ENCODE measurements at regions not wholly inside any gene's neighbourhood (a gene's known extent, or its start where the extent isn't known, plus 50 kb on each side); places are given as distances from the start of the nearest gene placed in this dataset.

GRCh38 chr17:70775679-70776078 is 606.3 kb downstream of the KCNJ2 start:
- 67 to 78% (median 73%) methylated on average over 2 of the region's 2 CpGs for WGBS, 5 donors
- no peaks in the 10 kb centered on the region for H3K27me3 ChIP-seq
- H3K9me3 ChIP-seq, result no peaks in the 10 kb centered on the region
- peak in 1 of 2 donors; percentile 7 for DNase-seq
- TF ChIP-seq POLR2A (IDR thresholded peaks at IDR 0.05), result no peak
- TF ChIP-seq EP300 (IDR thresholded peaks at IDR 0.05), result no peak
- no peak for TF ChIP-seq POLR2AphosphoS5 (IDR thresholded peaks at IDR 0.05)
- TF ChIP-seq, protein P1, sequence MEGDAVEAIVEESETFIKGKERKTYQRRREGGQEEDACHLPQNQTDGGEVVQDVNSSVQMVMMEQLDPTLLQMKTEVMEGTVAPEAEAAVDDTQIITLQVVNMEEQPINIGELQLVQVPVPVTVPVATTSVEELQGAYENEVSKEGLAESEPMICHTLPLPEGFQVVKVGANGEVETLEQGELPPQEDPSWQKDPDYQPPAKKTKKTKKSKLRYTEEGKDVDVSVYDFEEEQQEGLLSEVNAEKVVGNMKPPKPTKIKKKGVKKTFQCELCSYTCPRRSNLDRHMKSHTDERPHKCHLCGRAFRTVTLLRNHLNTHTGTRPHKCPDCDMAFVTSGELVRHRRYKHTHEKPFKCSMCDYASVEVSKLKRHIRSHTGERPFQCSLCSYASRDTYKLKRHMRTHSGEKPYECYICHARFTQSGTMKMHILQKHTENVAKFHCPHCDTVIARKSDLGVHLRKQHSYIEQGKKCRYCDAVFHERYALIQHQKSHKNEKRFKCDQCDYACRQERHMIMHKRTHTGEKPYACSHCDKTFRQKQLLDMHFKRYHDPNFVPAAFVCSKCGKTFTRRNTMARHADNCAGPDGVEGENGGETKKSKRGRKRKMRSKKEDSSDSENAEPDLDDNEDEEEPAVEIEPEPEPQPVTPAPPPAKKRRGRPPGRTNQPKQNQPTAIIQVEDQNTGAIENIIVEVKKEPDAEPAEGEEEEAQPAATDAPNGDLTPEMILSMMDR (IDR thresholded peaks at IDR 0.05), result no peak
- no peaks in the 10 kb centered on the region for H3K36me3 ChIP-seq
- intact Hi-C loops (cut with DNase I; ENCODE audit: low total_unique reads), result no loop called here
- no peak overlapping the region for H3K27ac ChIP-seq
- no peaks in the 10 kb centered on the region for H3K4me1 ChIP-seq
- no peak overlapping the region for H3K4me3 ChIP-seq

GRCh38 chr17:70776441-70776840 is 607.1 kb downstream of the KCNJ2 start:
- no peak for DNase-seq
- WGBS, 5 donors, result 76 to 85% (median 82%) methylated on average over 3 of the region's 3 CpGs

GRCh38 chr17:70780031-70780430 is 610.7 kb downstream of the KCNJ2 start:
- TF ChIP-seq POLR2AphosphoS5 (IDR thresholded peaks at IDR 0.05) (no peak), POLR2A (IDR thresholded peaks at IDR 0.05) (no peak), EP300 (IDR thresholded peaks at IDR 0.05) (no peak)
- TF ChIP-seq, protein P1 (IDR thresholded peaks at IDR 0.05), result no peak
- Histone ChIP-seq H3K27ac (no peak overlapping the region), H3K36me3 (no peaks in the 10 kb centered on the region), H3K27me3 (no peaks in the 10 kb centered on the region), H3K4me1 (no peaks in the 10 kb centered on the region), H3K4me3 (no peak overlapping the region), H3K9me3 (peaks cover 0 to 8% (median 0%) of the 10 kb centered on the region in 4 donors)
- intact Hi-C loops (cut with DNase I; ENCODE audit: low total_unique reads), result no loop called here
- DNase-seq, result no peak
- 70 to 87% (median 82%) methylated on average over 2 of the region's 2 CpGs for WGBS, 5 donors

More at GRCh38 chr17:70776441-70776840, 607.1 kb downstream of the KCNJ2 start:
- intact Hi-C loops (cut with DNase I; ENCODE audit: low total_unique reads), result no loop called here
- Histone ChIP-seq H3K4me3 (no peak overlapping the region), H3K9me3 (no peaks in the 10 kb centered on the region), H3K36me3 (no peaks in the 10 kb centered on the region), H3K27ac (no peak overlapping the region), H3K27me3 (no peaks in the 10 kb centered on the region), H3K4me1 (no peaks in the 10 kb centered on the region)
- TF ChIP-seq EP300 (IDR thresholded peaks at IDR 0.05) (no peak), POLR2AphosphoS5 (IDR thresholded peaks at IDR 0.05) (no peak), POLR2A (IDR thresholded peaks at IDR 0.05) (no peak)
- TF ChIP-seq, protein P1 (IDR thresholded peaks at IDR 0.05), result no peak

- no peak for DNase-seq
- no peaks in the 10 kb centered on the region for H3K36me3 ChIP-seq
- 70 to 83% (median 80%) methylated on average over 2 of the region's 2 CpGs for WGBS, 5 donors
- no peak overlapping the region for H3K4me3 ChIP-seq
- H3K27me3 ChIP-seq, result no peaks in the 10 kb centered on the region
- peaks cover 0 to 8% (median 0%) of the 10 kb centered on the region in 4 donors for H3K9me3 ChIP-seq
- no peak for TF ChIP-seq POLR2A (IDR thresholded peaks at IDR 0.05)
- no peak for TF ChIP-seq EP300 (IDR thresholded peaks at IDR 0.05)
- TF ChIP-seq POLR2AphosphoS5 (IDR thresholded peaks at IDR 0.05), result no peak
- TF ChIP-seq, protein P1 (IDR thresholded peaks at IDR 0.05), result no peak
- no peak overlapping the region for H3K27ac ChIP-seq
- intact Hi-C loops (cut with DNase I; ENCODE audit: low total_unique reads), result no loop called here
- no peaks in the 10 kb centered on the region for H3K4me1 ChIP-seq
These were observed 616.7 kb downstream of the KCNJ2 start for GRCh38 chr17:70786081-70786480.

Data from stomach (tissue), 8 donors.